ENCODE measurements at regions not wholly inside any gene's neighbourhood (a gene's known extent, or its start where the extent isn't known, plus 50 kb on each side); places are given as distances from the start of the nearest gene placed in this dataset.
"Not testable (repeated sequence)": the region's sequence is repeated elsewhere in the genome, so short reads cannot be mapped to it uniquely, and the experiment has no call there.

GRCh38 chr11:98538358-98538757 is 482.4 kb upstream of the CNTN5 start:
- not testable (repeated sequence) for TF ChIP-seq POLR2A (IDR thresholded peaks at IDR 0.05; ENCODE audit: extremely low read depth, insufficient read length); CTCF (IDR thresholded peaks at IDR 0.05; ENCODE audit: low read depth, low read length); MYC (IDR thresholded peaks at IDR 0.05; ENCODE audit: low read depth, low read length)

Data from NB4 (cell line).